Mucosa of descending colon (tissue), 3 donors: ENCODE measurements at regions not wholly inside any gene's neighbourhood (a gene's known extent, or its start where the extent isn't known, plus 50 kb on each side); places are given as distances from the start of the nearest gene placed in this dataset.

ENCODE experiments used
- ATAC-seq: fragments of 200-7000 bp; cut with Tn5 transposase; one replicate; pipeline ENCODE4 v1.9.1; 2020; ENCODE audit warnings: mild to moderate bottlenecking, moderate library complexity
- DNase-seq, 3 donors: peaks; one replicate each; pipeline ENCODE4 v3.0.0-alpha.2; 2020
- H3K36me3 ChIP-seq: fragments of 200-600 bp; one replicate; pipeline ENCODE4 v1.8.0; 2021; ENCODE audit warnings: low read depth, mild to moderate bottlenecking
- H3K4me1 ChIP-seq: fragments of 200-600 bp; one replicate; pipeline ENCODE4 v1.8.0; 2021; ENCODE audit warnings: low read depth, mild to moderate bottlenecking
- H3K4me3 ChIP-seq: fragments of 200-600 bp; one replicate; pipeline ENCODE4 v1.8.0; 2021; ENCODE audit warnings: mild to moderate bottlenecking
- H3K9me3 ChIP-seq: fragments of 200-600 bp; one replicate; pipeline ENCODE4 v1.8.0; 2021; ENCODE audit warnings: mild to moderate bottlenecking
- intact Hi-C, 2 donors: fragments of 100-400 bp; cut with DNase I in 1 of 2; cut with micrococcal nuclease in 1 of 2; formaldehyde crosslinking; loops; one replicate each; pipeline versions ENCODE4 v1.11.0 to v1.11.1; 2022; cut with DNase I, micrococcal nuclease
- TF ChIP-seq, protein P1 (sequence below): fragments of 200-600 bp; IDR thresholded peaks from one replicate; pipeline ENCODE4 v1.8.0; 2022; ENCODE audit warnings: antibody characterized with exemption, mild to moderate bottlenecking
- donor health status: DM: no; HTN: no; CAD: no; lungs with moderate emphysema.
- donor health status: DM: no; HTN: no; CAD: no.
- donor health status: DM: no; HTN: yes; CAD: no.

GRCh38 chr7:23925088-23925487, 215.1 kb downstream of the STK31 start:
- no peak for ATAC-seq

GRCh38 chr7:23927709-23928417, 217.8 kb downstream of the STK31 start:
- Histone ChIP-seq H3K4me1 (no peaks in the 10 kb centered on the region), H3K4me3 (no peak overlapping the region), H3K36me3 (no peaks in the 10 kb centered on the region), H3K9me3 (no peaks in the 10 kb centered on the region)
- TF ChIP-seq, protein P1, sequence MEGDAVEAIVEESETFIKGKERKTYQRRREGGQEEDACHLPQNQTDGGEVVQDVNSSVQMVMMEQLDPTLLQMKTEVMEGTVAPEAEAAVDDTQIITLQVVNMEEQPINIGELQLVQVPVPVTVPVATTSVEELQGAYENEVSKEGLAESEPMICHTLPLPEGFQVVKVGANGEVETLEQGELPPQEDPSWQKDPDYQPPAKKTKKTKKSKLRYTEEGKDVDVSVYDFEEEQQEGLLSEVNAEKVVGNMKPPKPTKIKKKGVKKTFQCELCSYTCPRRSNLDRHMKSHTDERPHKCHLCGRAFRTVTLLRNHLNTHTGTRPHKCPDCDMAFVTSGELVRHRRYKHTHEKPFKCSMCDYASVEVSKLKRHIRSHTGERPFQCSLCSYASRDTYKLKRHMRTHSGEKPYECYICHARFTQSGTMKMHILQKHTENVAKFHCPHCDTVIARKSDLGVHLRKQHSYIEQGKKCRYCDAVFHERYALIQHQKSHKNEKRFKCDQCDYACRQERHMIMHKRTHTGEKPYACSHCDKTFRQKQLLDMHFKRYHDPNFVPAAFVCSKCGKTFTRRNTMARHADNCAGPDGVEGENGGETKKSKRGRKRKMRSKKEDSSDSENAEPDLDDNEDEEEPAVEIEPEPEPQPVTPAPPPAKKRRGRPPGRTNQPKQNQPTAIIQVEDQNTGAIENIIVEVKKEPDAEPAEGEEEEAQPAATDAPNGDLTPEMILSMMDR, result no peak
- DNase-seq, result no peak
- intact Hi-C loops, result no loop called here
- no peak for ATAC-seq

More at GRCh38 chr7:23925088-23925487, 215.1 kb downstream of the STK31 start:
- Histone ChIP-seq H3K4me3 (no peak overlapping the region), H3K9me3 (no peaks in the 10 kb centered on the region), H3K36me3 (no peaks in the 10 kb centered on the region), H3K4me1 (no peaks in the 10 kb centered on the region)
- DNase-seq, result no peak
- TF ChIP-seq, protein P1, result no peak
- intact Hi-C loops, result no loop called here

DNA sequence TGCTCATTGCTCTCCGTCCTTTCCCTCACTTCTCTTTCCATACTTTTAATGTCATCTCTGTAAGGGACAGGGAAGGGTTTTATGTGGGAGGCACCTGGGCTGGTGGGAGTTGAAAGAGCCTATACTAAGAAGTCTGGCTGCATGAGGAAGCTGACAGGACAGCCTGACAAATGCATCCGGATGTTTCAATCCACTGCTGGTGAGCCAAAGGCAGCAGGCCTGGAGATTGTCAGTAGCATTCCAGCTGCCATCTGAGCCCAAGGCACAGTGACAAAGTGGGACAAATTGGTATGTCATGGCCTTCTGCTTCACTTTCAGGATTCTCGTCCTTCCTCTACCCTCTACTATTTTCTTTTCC, 218.4 kb downstream of the STK31 start:
- H3K9me3 ChIP-seq, result no peaks in the 10 kb centered on the region
- no peaks in the 10 kb centered on the region for H3K36me3 ChIP-seq
- H3K4me1 ChIP-seq, result no peaks in the 10 kb centered on the region
- ATAC-seq (no peak), DNase-seq (no peak)
- TF ChIP-seq, protein P1, result no peak
- intact Hi-C loops, result no loop called here
- H3K4me3 ChIP-seq, result no peak overlapping the region

- no peaks in the 10 kb centered on the region for H3K36me3 ChIP-seq
Measured at GRCh38 chr7:23930312-23930711, 220.3 kb downstream of the STK31 start.

GRCh38 chr7:23931633-23932032, 221.6 kb downstream of the STK31 start:
- Histone ChIP-seq H3K4me3 (no peak overlapping the region), H3K4me1 (no peaks in the 10 kb centered on the region), H3K9me3 (no peaks in the 10 kb centered on the region), H3K36me3 (no peaks in the 10 kb centered on the region)
- ATAC-seq (no peak), DNase-seq (no peak)
- intact Hi-C loops, result no loop called here
- TF ChIP-seq, protein P1, result no peak

More at GRCh38 chr7:23930312-23930711, 220.3 kb downstream of the STK31 start:
- DNase-seq (no peak), ATAC-seq (no peak)
- H3K4me3 ChIP-seq, result no peak overlapping the region
- no peaks in the 10 kb centered on the region for H3K4me1 ChIP-seq
- intact Hi-C loops, result no loop called here
- H3K9me3 ChIP-seq, result no peaks in the 10 kb centered on the region
- TF ChIP-seq, protein P1, result no peak

DNA sequence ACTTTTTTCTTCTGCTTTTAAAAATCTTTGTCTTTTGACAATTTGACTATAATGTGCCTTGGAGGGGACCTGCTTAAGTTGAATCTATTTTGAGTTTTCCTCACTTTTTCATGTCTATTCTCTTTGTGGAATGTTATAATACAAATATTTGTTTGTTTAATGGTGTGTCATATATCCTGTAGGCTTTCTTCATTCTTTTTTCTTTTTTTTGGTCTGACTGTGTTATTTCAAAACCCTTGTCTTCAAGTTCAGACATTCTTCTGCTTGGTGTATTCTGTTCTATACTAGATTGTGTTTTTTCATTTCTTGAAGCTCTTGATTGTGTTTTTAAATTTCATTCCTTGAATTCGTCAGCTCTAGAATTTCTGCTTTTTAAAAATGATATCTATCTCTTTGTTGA, 228.2 kb downstream of the STK31 start:
- DNase-seq (no peak), ATAC-seq (no peak)
- Histone ChIP-seq H3K9me3 (no peaks in the 10 kb centered on the region), H3K4me1 (no peaks in the 10 kb centered on the region), H3K4me3 (no peak overlapping the region), H3K36me3 (no peaks in the 10 kb centered on the region)
- TF ChIP-seq, protein P1, result no peak
- intact Hi-C loops, result no loop called here
